Activated naive CD8-positive, alpha-beta T cell (primary cell): ENCODE measurements at regions not wholly inside any gene's neighbourhood (a gene's known extent, or its start where the extent isn't known, plus 50 kb on each side); places are given as distances from the start of the nearest gene placed in this dataset.

Experiments used
- H3K27ac Mint-ChIP-seq: one replicate; pipeline ENCODE4 v1.8.0; 2021; ENCODE audit warnings: mixed read lengths
- H3K27me3 Mint-ChIP-seq: one replicate; pipeline ENCODE4 v1.8.0; 2021; ENCODE audit warnings: mixed read lengths
- H3K36me3 Mint-ChIP-seq: one replicate; pipeline ENCODE4 v1.8.0; 2021; ENCODE audit warnings: mixed read lengths
- H3K4me1 Mint-ChIP-seq: one replicate; pipeline ENCODE4 v1.8.0; 2021; ENCODE audit warnings: low read depth, mixed read lengths
- H3K4me3 Mint-ChIP-seq: one replicate; pipeline ENCODE4 v1.8.0; 2021; ENCODE audit warnings: mild to moderate bottlenecking, mixed read lengths
- H3K9me3 Mint-ChIP-seq: one replicate; pipeline ENCODE4 v1.8.0; 2021; ENCODE audit warnings: low read depth, mixed read lengths

DNA sequence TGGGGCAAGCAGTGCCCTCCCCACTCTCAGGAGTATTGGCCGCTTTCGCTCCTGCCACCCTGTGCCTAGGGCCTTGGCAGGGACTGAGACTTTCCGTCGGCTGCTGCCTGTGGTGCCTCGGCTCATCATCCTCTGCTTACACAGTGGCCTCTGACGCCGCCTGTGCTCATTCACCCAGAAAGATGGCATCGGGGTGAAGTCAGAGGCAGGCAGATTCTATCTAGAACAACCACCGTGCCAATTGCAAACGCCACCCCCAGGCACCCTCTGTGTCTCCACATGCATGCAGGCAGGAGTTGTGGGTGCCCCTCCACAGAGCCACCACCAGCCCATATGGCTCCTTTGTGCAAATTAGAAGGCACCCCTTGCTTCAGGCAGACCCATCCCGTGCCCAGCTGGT, 154.2 kb upstream of the GSE1 start:
- Mint-ChIP-seq H3K4me3 (no peak overlapping the region), H3K4me1 (peaks cover 12% of the 10 kb centered on the region), H3K36me3 (no peaks in the 10 kb centered on the region), H3K27me3 (peaks cover 2% of the 10 kb centered on the region), H3K27ac (no peak overlapping the region), H3K9me3 (no peaks in the 10 kb centered on the region)

DNA sequence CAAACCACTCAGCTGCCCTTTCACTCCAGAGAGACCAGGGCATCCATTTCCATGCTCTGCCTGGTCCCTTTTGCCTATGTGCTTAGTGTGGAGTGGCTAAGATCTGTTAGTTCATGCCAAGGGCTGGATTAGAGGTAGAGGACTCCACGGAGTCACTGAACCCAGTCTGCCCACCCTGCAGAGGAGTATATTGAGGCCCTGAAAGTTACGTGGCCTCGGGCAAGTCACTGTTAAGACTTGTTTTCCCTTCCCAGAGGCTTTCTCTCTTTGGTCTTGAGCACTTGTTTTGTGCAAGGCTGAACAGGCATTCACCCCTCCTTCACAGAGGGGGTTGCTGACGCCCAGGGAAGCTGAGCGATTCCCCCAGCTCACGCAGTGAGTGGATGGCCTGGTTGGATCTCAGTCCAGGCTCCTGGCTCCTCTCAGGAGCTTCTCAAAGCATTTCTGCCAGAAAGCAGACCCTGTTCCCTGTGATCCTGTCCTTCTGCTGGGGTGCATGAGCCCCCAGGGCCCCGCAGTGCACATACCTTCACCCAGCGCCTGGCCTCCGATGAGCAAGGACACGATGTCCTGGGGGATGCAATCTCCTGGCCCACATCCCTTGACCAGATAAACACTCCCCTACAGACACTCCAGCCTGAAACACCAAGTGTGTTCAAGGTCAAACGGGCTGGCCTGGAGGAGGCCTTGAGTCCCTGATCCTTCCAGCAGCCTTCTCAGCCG, 153.4 kb upstream of the GSE1 start:
- Mint-ChIP-seq H3K9me3 (no peaks in the 10 kb centered on the region), H3K4me1 (peaks cover 10% of the 10 kb centered on the region), H3K27me3 (peaks cover 4% of the 10 kb centered on the region), H3K27ac (no peak overlapping the region), H3K36me3 (no peaks in the 10 kb centered on the region), H3K4me3 (no peak overlapping the region)

- no peaks in the 10 kb centered on the region for H3K36me3 Mint-ChIP-seq
- peaks cover 5% of the 10 kb centered on the region for H3K27me3 Mint-ChIP-seq
- no peak overlapping the region for H3K27ac Mint-ChIP-seq
- no peaks in the 10 kb centered on the region for H3K9me3 Mint-ChIP-seq
- H3K4me3 Mint-ChIP-seq, result peak overlapping the region; percentile 10
- H3K4me1 Mint-ChIP-seq, result peaks cover 6% of the 10 kb centered on the region
Observed at GRCh38 chr16:85460252-85461021, 152.7 kb upstream of the GSE1 start.

- Mint-ChIP-seq H3K4me1 (peaks cover 6% of the 10 kb centered on the region), H3K27ac (no peak overlapping the region), H3K4me3 (peak overlapping the region; percentile 89), H3K36me3 (no peaks in the 10 kb centered on the region), H3K9me3 (no peaks in the 10 kb centered on the region), H3K27me3 (peaks cover 5% of the 10 kb centered on the region)
Observed at GRCh38 chr16:85461022-85461813, 151.9 kb upstream of the GSE1 start.

DNA sequence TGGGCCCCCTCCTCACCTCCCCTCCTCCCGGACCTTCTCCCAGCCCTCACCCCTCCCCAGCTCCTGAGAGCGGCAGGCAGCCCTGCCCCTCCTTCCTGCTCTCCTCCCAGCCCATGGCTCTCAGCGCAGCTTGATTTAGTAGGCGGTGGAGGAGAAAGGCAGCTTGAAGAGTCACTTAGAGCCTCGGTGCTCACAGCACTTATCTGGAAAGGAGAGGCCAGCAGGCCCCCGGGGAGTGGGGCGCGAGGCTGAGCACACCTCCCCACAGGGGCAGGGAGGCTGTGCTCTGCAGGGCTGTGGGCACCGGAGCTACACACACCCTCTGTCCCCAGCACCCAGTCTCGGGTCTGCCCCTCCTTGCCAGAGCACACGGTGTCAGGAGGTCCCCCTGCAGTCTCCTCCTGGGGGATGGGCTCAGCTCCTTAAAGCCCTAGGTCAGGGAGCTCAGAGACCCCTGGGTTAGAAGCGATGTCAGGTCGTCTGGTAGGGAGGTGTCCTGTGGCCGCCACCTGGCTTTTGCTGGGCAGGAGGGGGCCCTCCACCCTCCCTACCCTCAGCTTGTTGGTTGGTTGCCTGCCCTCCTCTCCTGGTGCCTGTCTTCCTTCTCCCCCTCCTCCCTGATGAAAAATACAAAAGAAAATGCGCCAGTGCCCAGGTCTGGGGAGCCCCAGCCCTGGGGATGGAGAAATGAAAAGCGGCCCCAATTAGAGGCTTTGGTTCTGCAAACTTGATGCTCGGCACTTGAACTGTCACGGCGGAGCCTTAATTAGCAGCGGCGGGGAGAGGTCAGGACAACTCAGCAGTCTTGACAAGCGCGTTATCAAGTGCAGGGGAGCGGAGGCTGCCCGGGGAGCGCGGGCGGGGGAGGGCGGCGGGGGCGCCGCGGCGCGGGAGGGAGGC, 151.1 kb upstream of the GSE1 start:
- H3K27ac Mint-ChIP-seq, result no peak overlapping the region
- peaks cover 5% of the 10 kb centered on the region for H3K27me3 Mint-ChIP-seq
- no peaks in the 10 kb centered on the region for H3K9me3 Mint-ChIP-seq
- H3K36me3 Mint-ChIP-seq, result no peaks in the 10 kb centered on the region
- peak overlapping the region; percentile 89 for H3K4me3 Mint-ChIP-seq
- peaks cover 6% of the 10 kb centered on the region for H3K4me1 Mint-ChIP-seq

DNA sequence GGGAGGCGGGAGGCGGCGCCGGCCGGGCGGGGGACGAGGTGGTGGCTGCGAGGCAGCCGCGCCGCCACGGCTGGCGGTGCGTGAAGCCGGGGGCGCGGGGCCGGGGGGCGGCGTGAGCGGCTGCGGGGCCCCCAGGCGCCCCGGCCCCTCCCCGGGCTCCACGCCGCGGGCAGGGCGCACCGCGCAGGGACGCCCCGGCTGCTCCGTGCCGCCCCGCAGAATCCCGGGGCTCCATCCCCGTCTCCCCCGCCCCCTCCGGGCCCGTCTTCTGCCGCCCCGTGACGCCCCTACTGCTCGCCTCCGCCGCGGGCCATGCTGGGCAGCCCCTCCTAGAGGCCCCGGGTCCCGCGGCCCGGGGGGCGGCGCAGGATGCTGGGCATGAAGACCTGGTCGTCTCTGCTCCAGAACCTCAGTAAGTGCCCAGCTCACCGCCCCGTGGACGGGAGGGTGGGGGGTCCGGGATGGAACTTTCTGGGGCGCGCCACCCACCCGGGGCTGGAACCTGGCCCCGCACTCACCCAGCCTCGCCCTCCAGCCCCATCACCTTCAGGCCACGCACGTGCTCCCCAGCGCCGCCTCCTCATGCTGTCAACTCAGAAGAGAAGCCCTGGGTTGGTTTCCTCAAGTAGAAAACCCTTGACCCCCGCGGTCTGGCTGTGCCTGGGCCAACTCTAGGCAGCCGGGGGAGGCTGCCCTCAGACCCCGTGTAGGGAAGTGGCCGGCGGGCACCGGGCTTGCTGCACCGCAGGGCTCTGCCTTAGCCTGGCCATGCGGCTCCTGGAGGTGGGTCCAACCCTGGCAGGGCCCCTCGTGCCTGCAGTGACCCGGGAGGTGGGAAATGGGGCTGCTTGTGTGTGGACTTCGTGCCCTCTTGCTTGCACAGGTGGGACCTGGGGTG, 150.2 kb upstream of the GSE1 start:
- Mint-ChIP-seq H3K27ac (no peak overlapping the region), H3K4me1 (peaks cover 6% of the 10 kb centered on the region), H3K4me3 (no peak overlapping the region)

DNA sequence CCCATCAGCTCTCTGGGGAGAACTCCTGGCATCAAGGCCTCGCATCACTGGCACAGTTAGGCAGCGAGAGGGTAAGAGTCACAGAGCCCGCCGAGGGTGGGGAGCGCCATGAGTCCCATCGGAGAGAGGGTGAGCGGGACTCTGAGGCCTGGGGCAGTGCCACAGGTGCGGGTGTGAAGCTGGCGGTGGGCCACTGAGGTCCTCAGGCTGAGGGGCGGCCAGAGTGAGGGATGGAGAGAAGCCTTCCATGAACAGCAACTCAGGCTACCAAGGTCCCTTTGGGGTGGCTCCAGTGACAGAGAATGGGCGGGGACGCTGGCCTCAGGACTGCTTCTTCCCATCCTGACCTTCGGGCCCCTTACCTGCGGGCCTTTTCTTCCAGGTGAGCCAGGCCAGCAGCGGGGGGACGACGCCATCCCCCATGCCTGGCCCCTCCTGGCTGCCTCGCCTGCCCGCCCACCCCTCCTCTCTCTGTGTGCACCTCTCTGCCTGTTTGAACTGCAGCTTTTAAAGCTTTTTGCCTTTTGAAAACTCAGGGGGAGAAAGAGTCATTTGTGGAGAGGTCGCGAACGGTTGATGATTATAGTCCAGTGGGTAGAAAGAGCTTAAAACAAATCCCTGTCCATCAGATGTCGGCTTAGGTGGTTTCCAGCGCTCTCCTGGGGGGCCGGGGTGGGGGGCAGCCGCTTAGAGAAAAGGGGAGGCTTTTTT, 149.3 kb upstream of the GSE1 start:
- no peaks in the 10 kb centered on the region for H3K36me3 Mint-ChIP-seq
- peaks cover 5% of the 10 kb centered on the region for H3K27me3 Mint-ChIP-seq
- no peak overlapping the region for H3K27ac Mint-ChIP-seq
- peaks cover 6% of the 10 kb centered on the region for H3K4me1 Mint-ChIP-seq
- H3K4me3 Mint-ChIP-seq, result no peak overlapping the region
- H3K9me3 Mint-ChIP-seq, result no peaks in the 10 kb centered on the region

More for the DNA sequence above, 150.2 kb upstream of the GSE1 start:
- Mint-ChIP-seq H3K9me3 (no peaks in the 10 kb centered on the region), H3K27me3 (peaks cover 5% of the 10 kb centered on the region), H3K36me3 (no peaks in the 10 kb centered on the region)

DNA sequence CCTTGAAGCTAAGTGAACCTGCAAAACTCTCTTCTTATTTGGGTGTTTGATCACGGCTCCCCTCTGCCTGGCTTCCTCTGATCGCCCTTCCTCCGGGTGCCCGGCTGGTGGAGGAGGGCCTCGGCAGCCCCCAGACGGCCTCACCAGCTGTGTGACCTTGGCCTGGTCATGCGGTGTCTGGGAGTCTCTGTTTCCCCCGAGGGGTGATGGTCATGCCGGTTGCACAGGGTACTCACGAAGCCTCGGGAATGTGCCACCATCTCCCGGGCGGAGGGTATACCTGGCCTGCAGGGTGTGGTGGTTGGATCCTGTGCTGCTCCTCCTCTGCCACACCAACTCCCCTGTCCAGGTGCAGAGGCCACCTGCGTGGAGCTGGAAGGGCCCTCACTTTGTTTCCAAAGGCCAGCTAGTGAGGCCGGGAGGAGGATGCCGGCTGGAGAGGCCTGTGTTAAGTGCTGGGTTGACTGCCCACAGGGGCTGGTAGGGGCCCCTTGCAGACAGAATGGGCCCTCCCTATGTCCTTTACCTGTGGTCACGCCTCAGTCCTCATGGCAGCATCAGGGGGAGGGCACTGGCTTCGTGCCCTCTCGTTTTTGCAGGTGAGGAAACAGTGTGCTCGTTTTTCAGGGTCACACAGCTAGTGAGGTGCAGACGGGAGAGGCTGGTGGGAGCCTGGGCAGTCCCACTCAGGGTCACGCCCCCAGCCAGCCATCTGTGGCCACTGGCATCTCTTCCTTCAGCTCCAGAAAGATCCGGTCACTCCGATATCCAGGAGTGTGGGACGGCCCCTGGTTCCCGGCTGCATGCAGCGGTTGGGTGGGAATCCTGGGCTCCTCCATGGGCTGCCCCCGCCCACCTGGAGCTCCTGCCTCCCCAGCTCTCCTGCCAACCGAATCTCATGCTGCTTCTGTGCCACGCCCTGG, 148.5 kb upstream of the GSE1 start:
- H3K4me1 Mint-ChIP-seq, result peaks cover 6% of the 10 kb centered on the region
- H3K27ac Mint-ChIP-seq, result no peak overlapping the region
- no peaks in the 10 kb centered on the region for H3K36me3 Mint-ChIP-seq
- no peaks in the 10 kb centered on the region for H3K9me3 Mint-ChIP-seq
- no peak overlapping the region for H3K4me3 Mint-ChIP-seq
- H3K27me3 Mint-ChIP-seq, result peaks cover 5% of the 10 kb centered on the region

- Mint-ChIP-seq H3K4me3 (no peak overlapping the region), H3K27ac (no peak overlapping the region), H3K27me3 (peaks cover 5% of the 10 kb centered on the region), H3K9me3 (no peaks in the 10 kb centered on the region), H3K36me3 (no peaks in the 10 kb centered on the region), H3K4me1 (peaks cover 4% of the 10 kb centered on the region)
Observed at GRCh38 chr16:85465328-85466303, 147.5 kb upstream of the GSE1 start.

- no peak overlapping the region for H3K4me3 Mint-ChIP-seq
- H3K36me3 Mint-ChIP-seq, result no peaks in the 10 kb centered on the region
Observed at GRCh38 chr16:85466304-85466700, 146.8 kb upstream of the GSE1 start.

GRCh38 chr16:85466989-85467388, 146.1 kb upstream of the GSE1 start:
- peaks cover 5% of the 10 kb centered on the region for H3K27me3 Mint-ChIP-seq
- H3K9me3 Mint-ChIP-seq, result no peaks in the 10 kb centered on the region
- no peaks in the 10 kb centered on the region for H3K36me3 Mint-ChIP-seq
- no peak overlapping the region for H3K27ac Mint-ChIP-seq
- H3K4me1 Mint-ChIP-seq, result peaks cover 3% of the 10 kb centered on the region
- no peak overlapping the region for H3K4me3 Mint-ChIP-seq

More at GRCh38 chr16:85466304-85466700, 146.8 kb upstream of the GSE1 start:
- Mint-ChIP-seq H3K27me3 (peaks cover 5% of the 10 kb centered on the region), H3K27ac (no peak overlapping the region), H3K9me3 (no peaks in the 10 kb centered on the region), H3K4me1 (peaks cover 3% of the 10 kb centered on the region)
